Ishikawa (cell line): ENCODE measurements at regions not wholly inside any gene's neighbourhood (a gene's known extent, or its start where the extent isn't known, plus 50 kb on each side); places are given as distances from the start of the nearest gene placed in this dataset.

Source experiments
- CEBPB ChIP-seq: IDR thresholded peaks from 2 replicates; pipeline ENCODE4 v1.6.1; 2012
- EP300 ChIP-seq: IDR thresholded peaks from 2 replicates; pipeline ENCODE4 v1.6.1; 2012; ENCODE audit warnings: borderline replicate concordance
- FOXM1 ChIP-seq: IDR thresholded peaks from 2 replicates; pipeline ENCODE4 v1.6.1; 2012; ENCODE audit warnings: low read depth, borderline replicate concordance
- RAD21 ChIP-seq: IDR thresholded peaks from 2 replicates; pipeline ENCODE4 v1.6.1; 2012; ENCODE audit warnings: low read depth
- REST ChIP-seq: IDR thresholded peaks from 2 replicates; pipeline ENCODE4 v1.6.1; 2012; ENCODE audit warnings: low read depth, mild to moderate bottlenecking
- TAF1 ChIP-seq: IDR thresholded peaks from 2 replicates; pipeline ENCODE4 v1.6.1; 2012; ENCODE audit warnings: low read depth, mild to moderate bottlenecking
- TCF12 ChIP-seq: IDR thresholded peaks from 2 replicates; pipeline ENCODE4 v1.6.1; 2012; ENCODE audit warnings: low read depth
- YY1 ChIP-seq: IDR thresholded peaks from 2 replicates; pipeline ENCODE4 v1.6.1; 2012; ENCODE audit warnings: low read depth
- ZBTB7A ChIP-seq: IDR thresholded peaks from 2 replicates; pipeline ENCODE4 v1.6.1; 2012; ENCODE audit warnings: low read depth

DNA sequence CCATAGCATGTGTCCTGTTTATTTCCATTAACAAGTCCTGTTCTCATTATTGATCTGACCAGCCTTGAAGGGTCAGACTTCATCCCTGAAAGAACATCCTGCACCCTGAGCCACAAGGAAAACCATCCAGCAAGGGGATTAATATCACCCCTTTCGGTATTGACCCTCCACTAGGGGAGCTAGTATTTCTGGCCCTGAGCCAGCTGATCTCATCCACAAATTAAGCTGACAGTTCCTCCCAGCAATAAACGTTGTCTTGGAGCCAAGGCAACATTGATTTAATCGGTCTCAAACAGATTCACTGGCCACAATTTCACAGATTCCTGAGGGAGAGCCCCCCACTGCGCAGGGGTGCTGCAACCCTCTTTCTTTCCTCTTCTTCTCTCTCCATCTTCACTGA, 353.1 kb upstream of the FANCL start:
- TF ChIP-seq REST = no peak
- TF ChIP-seq RAD21 = no peak
- no peak for TF ChIP-seq YY1
- TF ChIP-seq EP300 = no peak
- no peak for TF ChIP-seq FOXM1
- TF ChIP-seq TAF1 = no peak
- TF ChIP-seq CEBPB = no peak
- no peak for TF ChIP-seq TCF12
- no peak for TF ChIP-seq ZBTB7A
